ENCODE measurements at regions not wholly inside any gene's neighbourhood (a gene's known extent, or its start where the extent isn't known, plus 50 kb on each side); places are given as distances from the start of the nearest gene placed in this dataset.
"Not testable (repeated sequence)": the region's sequence is repeated elsewhere in the genome, so short reads cannot be mapped to it uniquely, and the experiment has no call there.

GRCh38 chr9:81032831-81033230 is 656.5 kb downstream of the TLE1 start:
- no peaks in the 10 kb centered on the region for H3K27me3 ChIP-seq (replicated peaks; ENCODE audit: control insufficient read depth, insufficient read depth, low read length, poor library complexity, severe bottlenecking)
- H3K9me3 ChIP-seq (ENCODE audit: control insufficient read depth, low read length) = no peaks in the 10 kb centered on the region
- no peaks in the 10 kb centered on the region for H3K36me3 ChIP-seq (ENCODE audit: control insufficient read depth, insufficient read depth, low read length)
- no peaks in the 10 kb centered on the region for H3K4me1 ChIP-seq (ENCODE audit: control insufficient read depth, insufficient read depth, low read length, poor library complexity, severe bottlenecking)
- DNase-seq = no peak
- no peak overlapping the region for H3K27ac ChIP-seq (ENCODE audit: insufficient read depth, low read length, poor library complexity, severe bottlenecking)
- H3K4me3 ChIP-seq (ENCODE audit: insufficient read depth, low read depth, low read length, poor library complexity, severe bottlenecking) = no peak overlapping the region

DNA sequence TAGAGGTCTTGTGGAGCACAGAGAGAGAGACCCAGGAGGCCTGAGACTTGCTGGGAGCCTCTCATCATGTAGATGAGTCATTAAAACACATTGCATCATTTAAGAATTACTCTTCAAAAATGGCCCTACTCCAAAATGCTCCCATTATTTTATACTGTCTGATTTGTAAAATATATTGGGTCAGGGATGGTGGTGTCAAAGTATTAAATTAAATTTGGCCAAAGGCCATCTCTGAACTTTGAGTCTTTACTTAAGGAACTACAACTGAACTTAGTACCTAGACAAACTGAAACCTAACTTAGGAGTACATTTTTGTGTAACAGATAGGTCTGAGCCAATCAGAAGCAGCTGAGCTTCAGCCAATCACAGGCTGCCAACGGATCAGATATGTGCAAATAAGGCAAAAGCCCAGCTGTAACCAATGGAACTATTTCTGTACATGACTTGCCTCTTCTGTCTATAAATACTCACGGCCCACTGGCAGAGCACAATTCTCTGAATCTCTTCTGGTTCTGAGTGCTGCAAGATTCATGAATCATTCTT is 657.2 kb downstream of the TLE1 start:
- Histone ChIP-seq H3K27ac (ENCODE audit: insufficient read depth, low read length, poor library complexity, severe bottlenecking) (no peak overlapping the region), H3K4me1 (ENCODE audit: control insufficient read depth, insufficient read depth, low read length, poor library complexity, severe bottlenecking) (no peaks in the 10 kb centered on the region), H3K36me3 (ENCODE audit: control insufficient read depth, insufficient read depth, low read length) (no peaks in the 10 kb centered on the region), H3K4me3 (ENCODE audit: insufficient read depth, low read depth, low read length, poor library complexity, severe bottlenecking) (no peak overlapping the region), H3K27me3 (replicated peaks; ENCODE audit: control insufficient read depth, insufficient read depth, low read length, poor library complexity, severe bottlenecking) (no peaks in the 10 kb centered on the region), H3K9me3 (ENCODE audit: control insufficient read depth, low read length) (no peaks in the 10 kb centered on the region)
- no peak for DNase-seq

DNA sequence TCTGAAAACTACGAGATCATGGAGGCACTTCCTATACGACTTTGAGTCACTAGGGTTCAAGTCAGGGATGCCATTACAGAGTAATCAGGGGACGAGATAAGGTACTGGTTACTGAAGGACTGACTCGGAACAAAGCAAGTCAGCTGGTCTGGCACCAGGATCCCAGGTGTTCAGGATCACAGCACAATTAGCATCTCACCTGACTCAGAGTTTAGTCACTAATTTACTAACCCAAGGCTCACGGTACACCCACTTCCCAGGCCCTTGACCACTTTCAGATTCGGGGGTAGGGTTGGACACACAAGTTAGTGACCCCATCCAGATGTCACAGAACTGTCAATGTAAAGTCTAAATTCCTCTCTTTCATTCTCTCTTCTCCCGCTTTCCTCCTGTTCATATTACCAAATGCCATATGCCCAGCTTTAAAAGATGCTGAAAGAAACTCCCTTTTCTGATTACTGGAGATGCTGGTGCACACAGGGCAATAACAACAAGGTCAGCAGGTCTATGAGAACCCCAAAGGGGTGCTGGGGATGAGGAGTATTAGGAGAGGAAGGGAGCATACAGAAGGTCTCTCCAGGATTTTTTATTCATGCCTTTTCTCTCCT is 657.8 kb downstream of the TLE1 start:
- Histone ChIP-seq H3K4me3 (ENCODE audit: insufficient read depth, low read depth, low read length, poor library complexity, severe bottlenecking) (no peak overlapping the region), H3K9me3 (ENCODE audit: control insufficient read depth, low read length) (no peaks in the 10 kb centered on the region), H3K4me1 (ENCODE audit: control insufficient read depth, insufficient read depth, low read length, poor library complexity, severe bottlenecking) (no peaks in the 10 kb centered on the region), H3K27me3 (replicated peaks; ENCODE audit: control insufficient read depth, insufficient read depth, low read length, poor library complexity, severe bottlenecking) (no peaks in the 10 kb centered on the region), H3K27ac (ENCODE audit: insufficient read depth, low read length, poor library complexity, severe bottlenecking) (no peak overlapping the region), H3K36me3 (ENCODE audit: control insufficient read depth, insufficient read depth, low read length) (no peaks in the 10 kb centered on the region)
- DNase-seq = no peak

GRCh38 chr9:81030027-81030426 is 659.3 kb downstream of the TLE1 start:
- Histone ChIP-seq H3K9me3 (ENCODE audit: control insufficient read depth, low read length) (no peaks in the 10 kb centered on the region), H3K36me3 (ENCODE audit: control insufficient read depth, insufficient read depth, low read length) (no peaks in the 10 kb centered on the region), H3K27me3 (replicated peaks; ENCODE audit: control insufficient read depth, insufficient read depth, low read length, poor library complexity, severe bottlenecking) (no peaks in the 10 kb centered on the region), H3K4me3 (ENCODE audit: insufficient read depth, low read depth, low read length, poor library complexity, severe bottlenecking) (no peak overlapping the region), H3K27ac (ENCODE audit: insufficient read depth, low read length, poor library complexity, severe bottlenecking) (no peak overlapping the region), H3K4me1 (ENCODE audit: control insufficient read depth, insufficient read depth, low read length, poor library complexity, severe bottlenecking) (no peaks in the 10 kb centered on the region)
- no peak for DNase-seq

DNA sequence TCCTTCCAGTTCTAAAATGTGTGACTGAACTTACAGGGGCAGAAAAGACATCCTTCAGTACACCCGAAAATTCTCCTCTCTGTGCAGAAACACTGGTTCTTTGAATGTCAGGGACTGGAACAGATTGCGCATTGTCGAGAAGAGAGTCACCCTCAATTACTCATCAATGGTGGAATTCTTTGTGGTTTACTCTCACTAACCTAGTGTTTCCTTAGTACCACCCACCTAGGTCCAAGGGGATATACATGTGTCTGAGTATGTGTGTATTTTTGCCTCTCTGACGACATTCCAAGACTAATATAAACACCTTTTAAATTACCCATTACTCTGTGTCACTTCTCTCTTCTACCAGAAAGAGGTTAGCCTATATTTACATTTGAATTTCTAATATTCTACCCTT is 660.8 kb downstream of the TLE1 start:
- no peak for DNase-seq
- no peak overlapping the region for H3K27ac ChIP-seq (ENCODE audit: insufficient read depth, low read length, poor library complexity, severe bottlenecking)
- no peaks in the 10 kb centered on the region for H3K4me1 ChIP-seq (ENCODE audit: control insufficient read depth, insufficient read depth, low read length, poor library complexity, severe bottlenecking)
- H3K9me3 ChIP-seq (ENCODE audit: control insufficient read depth, low read length) = no peaks in the 10 kb centered on the region
- no peak overlapping the region for H3K4me3 ChIP-seq (ENCODE audit: insufficient read depth, low read depth, low read length, poor library complexity, severe bottlenecking)
- no peaks in the 10 kb centered on the region for H3K36me3 ChIP-seq (ENCODE audit: control insufficient read depth, insufficient read depth, low read length)
- H3K27me3 ChIP-seq (replicated peaks; ENCODE audit: control insufficient read depth, insufficient read depth, low read length, poor library complexity, severe bottlenecking) = no peaks in the 10 kb centered on the region

- no peaks in the 10 kb centered on the region for H3K27me3 ChIP-seq (replicated peaks; ENCODE audit: control insufficient read depth, insufficient read depth, low read length, poor library complexity, severe bottlenecking)
- no peaks in the 10 kb centered on the region for H3K36me3 ChIP-seq (ENCODE audit: control insufficient read depth, insufficient read depth, low read length)
- DNase-seq = no peak
- H3K4me3 ChIP-seq (ENCODE audit: insufficient read depth, low read depth, low read length, poor library complexity, severe bottlenecking) = no peak overlapping the region
- H3K4me1 ChIP-seq (ENCODE audit: control insufficient read depth, insufficient read depth, low read length, poor library complexity, severe bottlenecking) = no peaks in the 10 kb centered on the region
- no peaks in the 10 kb centered on the region for H3K9me3 ChIP-seq (ENCODE audit: control insufficient read depth, low read length)
- no peak overlapping the region for H3K27ac ChIP-seq (ENCODE audit: insufficient read depth, low read length, poor library complexity, severe bottlenecking)
Observed at GRCh38 chr9:81022177-81022576, 667.2 kb downstream of the TLE1 start.

GRCh38 chr9:81014945-81015344 is 674.4 kb downstream of the TLE1 start:
- H3K4me3 ChIP-seq (ENCODE audit: insufficient read depth, low read depth, low read length, poor library complexity, severe bottlenecking); H3K4me1 ChIP-seq (ENCODE audit: control insufficient read depth, insufficient read depth, low read length, poor library complexity, severe bottlenecking); DNase-seq; H3K27me3 ChIP-seq (replicated peaks; ENCODE audit: control insufficient read depth, insufficient read depth, low read length, poor library complexity, severe bottlenecking); H3K27ac ChIP-seq (ENCODE audit: insufficient read depth, low read length, poor library complexity, severe bottlenecking); H3K36me3 ChIP-seq (ENCODE audit: control insufficient read depth, insufficient read depth, low read length); H3K9me3 ChIP-seq (ENCODE audit: control insufficient read depth, low read length): not testable (repeated sequence)

DNA sequence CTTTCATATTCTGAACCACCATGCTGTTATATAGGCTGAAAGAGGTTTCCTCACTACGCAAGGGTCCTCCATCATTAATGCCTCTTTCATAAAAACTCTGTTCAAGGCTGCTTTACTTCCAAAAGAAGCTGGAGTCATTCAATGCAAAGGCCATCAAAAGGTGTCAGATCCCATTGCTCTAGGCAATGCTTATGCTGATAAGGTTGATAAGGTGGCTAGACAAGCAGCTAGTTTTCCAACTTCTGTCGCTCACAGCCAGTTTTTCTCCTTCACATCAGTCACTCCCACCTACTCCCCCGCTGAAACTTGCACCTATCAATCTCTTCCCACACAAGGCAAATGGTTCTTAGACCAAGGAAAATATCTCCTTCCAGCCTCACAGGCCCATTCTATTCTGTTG is 676.2 kb downstream of the TLE1 start:
- not testable (repeated sequence) for H3K4me1 ChIP-seq (ENCODE audit: control insufficient read depth, insufficient read depth, low read length, poor library complexity, severe bottlenecking); H3K9me3 ChIP-seq (ENCODE audit: control insufficient read depth, low read length); H3K27ac ChIP-seq (ENCODE audit: insufficient read depth, low read length, poor library complexity, severe bottlenecking); DNase-seq; H3K27me3 ChIP-seq (replicated peaks; ENCODE audit: control insufficient read depth, insufficient read depth, low read length, poor library complexity, severe bottlenecking); H3K4me3 ChIP-seq (ENCODE audit: insufficient read depth, low read depth, low read length, poor library complexity, severe bottlenecking); H3K36me3 ChIP-seq (ENCODE audit: control insufficient read depth, insufficient read depth, low read length)

DNA sequence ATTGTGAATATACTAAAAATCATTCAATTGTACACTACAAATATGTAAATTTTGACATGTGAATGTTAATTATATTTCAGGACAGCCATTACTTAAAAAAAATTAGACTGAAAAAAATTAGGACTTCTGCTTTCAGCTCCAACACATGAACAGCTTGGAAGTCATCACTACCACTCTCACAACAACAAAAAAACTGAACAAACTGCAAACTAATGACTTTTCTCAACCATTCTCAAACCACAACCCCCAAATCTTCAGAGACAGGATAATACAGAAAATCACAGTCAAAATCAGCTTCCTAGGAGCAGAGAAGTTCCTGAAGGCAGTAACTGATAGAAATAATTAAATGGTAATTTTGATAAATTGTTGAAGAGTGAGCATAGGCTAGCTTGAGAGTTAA is 686.4 kb downstream of the TLE1 start:
- no peaks in the 10 kb centered on the region for H3K4me1 ChIP-seq (ENCODE audit: control insufficient read depth, insufficient read depth, low read length, poor library complexity, severe bottlenecking)
- H3K4me3 ChIP-seq (ENCODE audit: insufficient read depth, low read depth, low read length, poor library complexity, severe bottlenecking) = no peak overlapping the region
- no peaks in the 10 kb centered on the region for H3K27me3 ChIP-seq (replicated peaks; ENCODE audit: control insufficient read depth, insufficient read depth, low read length, poor library complexity, severe bottlenecking)
- H3K36me3 ChIP-seq (ENCODE audit: control insufficient read depth, insufficient read depth, low read length) = no peaks in the 10 kb centered on the region
- no peak overlapping the region for H3K27ac ChIP-seq (ENCODE audit: insufficient read depth, low read length, poor library complexity, severe bottlenecking)
- no peak for DNase-seq
- H3K9me3 ChIP-seq (ENCODE audit: control insufficient read depth, low read length) = no peaks in the 10 kb centered on the region

DNA sequence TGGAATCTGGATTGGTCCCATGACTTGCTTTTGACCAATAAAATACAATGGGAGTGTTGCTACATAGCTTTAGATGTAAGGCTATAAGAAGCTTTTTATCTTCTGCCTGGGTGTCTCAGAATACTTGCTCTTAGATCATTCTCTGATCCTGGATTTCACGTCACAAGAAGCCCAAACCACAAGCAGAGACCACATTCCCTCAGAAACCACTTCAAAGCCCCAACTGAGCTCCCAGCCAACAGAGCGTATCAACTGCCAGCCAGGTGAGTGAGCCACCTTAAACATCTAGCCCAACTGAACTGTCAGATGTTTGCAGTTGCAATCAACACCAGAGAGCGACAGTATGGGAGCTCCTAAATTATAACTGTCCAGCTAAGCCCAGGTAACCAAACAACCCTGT is 687.1 kb downstream of the TLE1 start:
- Histone ChIP-seq H3K4me1 (ENCODE audit: control insufficient read depth, insufficient read depth, low read length, poor library complexity, severe bottlenecking) (no peaks in the 10 kb centered on the region), H3K27me3 (replicated peaks; ENCODE audit: control insufficient read depth, insufficient read depth, low read length, poor library complexity, severe bottlenecking) (no peaks in the 10 kb centered on the region), H3K27ac (ENCODE audit: insufficient read depth, low read length, poor library complexity, severe bottlenecking) (no peak overlapping the region), H3K9me3 (ENCODE audit: control insufficient read depth, low read length) (no peaks in the 10 kb centered on the region), H3K36me3 (ENCODE audit: control insufficient read depth, insufficient read depth, low read length) (no peaks in the 10 kb centered on the region), H3K4me3 (ENCODE audit: insufficient read depth, low read depth, low read length, poor library complexity, severe bottlenecking) (no peak overlapping the region)
- DNase-seq = no peak
